ENCODE measurements at regions not wholly inside any gene's neighbourhood (a gene's known extent, or its start where the extent isn't known, plus 50 kb on each side); places are given as distances from the start of the nearest gene placed in this dataset.

- TF ChIP-seq, protein P1, sequence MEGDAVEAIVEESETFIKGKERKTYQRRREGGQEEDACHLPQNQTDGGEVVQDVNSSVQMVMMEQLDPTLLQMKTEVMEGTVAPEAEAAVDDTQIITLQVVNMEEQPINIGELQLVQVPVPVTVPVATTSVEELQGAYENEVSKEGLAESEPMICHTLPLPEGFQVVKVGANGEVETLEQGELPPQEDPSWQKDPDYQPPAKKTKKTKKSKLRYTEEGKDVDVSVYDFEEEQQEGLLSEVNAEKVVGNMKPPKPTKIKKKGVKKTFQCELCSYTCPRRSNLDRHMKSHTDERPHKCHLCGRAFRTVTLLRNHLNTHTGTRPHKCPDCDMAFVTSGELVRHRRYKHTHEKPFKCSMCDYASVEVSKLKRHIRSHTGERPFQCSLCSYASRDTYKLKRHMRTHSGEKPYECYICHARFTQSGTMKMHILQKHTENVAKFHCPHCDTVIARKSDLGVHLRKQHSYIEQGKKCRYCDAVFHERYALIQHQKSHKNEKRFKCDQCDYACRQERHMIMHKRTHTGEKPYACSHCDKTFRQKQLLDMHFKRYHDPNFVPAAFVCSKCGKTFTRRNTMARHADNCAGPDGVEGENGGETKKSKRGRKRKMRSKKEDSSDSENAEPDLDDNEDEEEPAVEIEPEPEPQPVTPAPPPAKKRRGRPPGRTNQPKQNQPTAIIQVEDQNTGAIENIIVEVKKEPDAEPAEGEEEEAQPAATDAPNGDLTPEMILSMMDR (IDR thresholded peaks at IDR 0.05; ENCODE audit: low read length, missing control alignments), result no peak
- H3K4me3 ChIP-seq (replicated peaks; ENCODE audit: low read depth, low read length), result no peak overlapping the region
- no peak for DNase-seq (ENCODE audit: low read depth)
Measured at GRCh38 chr11:112863305-112863704, 97.9 kb upstream of the NCAM1 start.

GRCh38 chr11:112864672-112865071 is 96.5 kb upstream of the NCAM1 start:
- no peak for DNase-seq (ENCODE audit: low read depth)
- no peak overlapping the region for H3K4me3 ChIP-seq (replicated peaks; ENCODE audit: low read depth, low read length)
- TF ChIP-seq, protein P1 (IDR thresholded peaks at IDR 0.05; ENCODE audit: low read length, missing control alignments), result no peak

DNA sequence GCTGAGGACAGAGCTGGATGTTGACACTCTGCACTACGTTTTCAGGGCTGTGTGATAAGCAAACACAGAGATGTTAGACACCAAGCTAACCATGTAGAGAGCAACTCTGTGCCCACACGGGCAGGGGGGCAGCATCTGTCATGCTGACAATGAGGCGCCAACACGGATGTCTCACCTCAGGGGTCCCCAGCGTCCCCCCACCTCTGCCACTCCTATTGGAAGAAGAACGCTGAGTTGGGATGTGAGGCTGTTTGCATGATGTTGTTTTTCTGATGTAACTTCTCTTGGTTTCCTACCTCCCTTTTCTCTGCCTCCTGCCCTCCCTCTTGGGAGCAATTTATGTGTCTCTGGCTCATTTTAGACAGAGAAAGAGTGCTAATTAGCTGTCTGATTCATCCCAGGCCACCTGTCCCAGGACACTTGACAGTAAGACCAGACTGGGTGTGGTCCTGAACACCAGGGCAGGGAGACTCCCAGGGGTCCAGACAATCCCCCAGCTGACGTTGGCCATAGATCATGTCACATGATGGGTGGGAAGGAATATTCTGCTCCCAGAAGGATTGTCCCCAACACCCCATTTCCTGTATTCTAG is 89.2 kb upstream of the NCAM1 start:
- DNase-seq (ENCODE audit: low read depth), result no peak
- H3K4me3 ChIP-seq (replicated peaks; ENCODE audit: low read depth, low read length), result no peak overlapping the region
- TF ChIP-seq, protein P1 (IDR thresholded peaks at IDR 0.05; ENCODE audit: low read length, missing control alignments), result no peak

DNA sequence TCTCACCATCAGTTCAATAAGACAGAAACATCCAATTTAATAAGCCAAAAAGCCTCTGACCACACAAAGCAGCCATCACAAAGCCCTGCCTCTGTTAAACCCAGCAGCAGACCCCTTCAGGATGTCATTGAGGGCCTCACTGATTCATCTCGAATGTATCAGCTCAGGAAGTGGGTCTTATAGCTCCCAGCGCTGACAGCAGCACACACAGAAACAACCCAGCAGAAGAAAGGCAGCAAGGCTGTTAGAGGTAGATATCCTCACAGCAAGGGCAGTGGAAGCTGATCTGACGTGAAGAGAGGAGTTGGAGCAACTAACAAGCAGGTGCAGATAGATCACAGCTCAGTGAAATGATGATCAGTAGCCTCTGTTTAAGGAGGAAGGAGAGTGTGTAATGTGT is 86.2 kb upstream of the NCAM1 start:
- H3K4me3 ChIP-seq (replicated peaks; ENCODE audit: low read depth, low read length), result no peak overlapping the region
- DNase-seq (ENCODE audit: low read depth), result no peak
- TF ChIP-seq, protein P1 (IDR thresholded peaks at IDR 0.05; ENCODE audit: low read length, missing control alignments), result no peak

DNA sequence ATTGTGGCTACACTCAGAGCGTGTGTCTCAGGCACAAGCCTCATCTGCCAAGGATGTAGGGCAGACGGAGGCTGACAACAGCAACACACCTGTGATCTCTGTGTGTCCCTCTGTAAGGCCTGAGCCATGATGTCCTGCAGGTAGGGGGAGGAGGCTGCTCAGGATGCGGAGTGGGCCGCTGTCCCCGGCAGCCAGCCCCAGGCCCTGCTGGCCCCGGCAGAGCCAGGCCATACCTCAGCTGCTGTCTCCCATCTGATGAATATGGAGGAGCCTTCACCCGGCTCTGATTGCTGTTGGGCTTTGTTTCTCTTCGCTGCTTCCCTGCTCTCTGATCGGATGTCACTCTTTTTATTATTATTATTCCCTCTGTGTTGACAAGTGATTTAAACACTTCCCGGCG is 83.6 kb upstream of the NCAM1 start:
- DNase-seq (ENCODE audit: low read depth), result no peak
- no peak overlapping the region for H3K4me3 ChIP-seq (replicated peaks; ENCODE audit: low read depth, low read length)
- TF ChIP-seq, protein P1 (IDR thresholded peaks at IDR 0.05; ENCODE audit: low read length, missing control alignments), result no peak

DNA sequence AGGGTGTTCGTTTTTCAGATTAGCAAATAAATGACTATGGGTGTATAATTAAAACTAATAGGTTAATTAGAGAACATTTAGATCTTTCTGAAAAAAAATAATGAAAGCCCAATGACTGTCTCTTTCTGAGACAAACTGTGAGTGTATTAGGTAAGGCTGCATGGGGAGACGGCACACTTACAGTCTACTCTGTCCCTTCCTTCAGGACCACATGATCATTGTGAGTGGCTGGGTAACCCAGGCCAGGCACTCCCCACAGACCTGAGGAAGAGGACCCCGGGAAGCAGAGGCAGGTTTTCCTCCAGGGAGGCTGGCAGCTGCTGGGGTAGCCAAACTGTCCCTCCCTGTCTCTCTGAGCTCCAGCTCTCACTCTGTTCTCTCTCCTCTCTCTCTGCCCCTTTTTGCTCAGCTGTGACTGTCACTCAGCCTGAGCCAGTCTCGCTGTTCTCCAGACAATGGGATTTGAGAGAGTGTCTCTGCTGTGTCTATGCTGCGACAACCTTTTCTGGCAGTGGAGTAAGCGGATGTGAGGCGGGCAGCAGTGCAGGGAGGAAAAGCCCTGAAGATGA is 83.1 kb upstream of the NCAM1 start:
- TF ChIP-seq, protein P1 (IDR thresholded peaks at IDR 0.05; ENCODE audit: low read length, missing control alignments), result no peak
- no peak overlapping the region for H3K4me3 ChIP-seq (replicated peaks; ENCODE audit: low read depth, low read length)

DNA sequence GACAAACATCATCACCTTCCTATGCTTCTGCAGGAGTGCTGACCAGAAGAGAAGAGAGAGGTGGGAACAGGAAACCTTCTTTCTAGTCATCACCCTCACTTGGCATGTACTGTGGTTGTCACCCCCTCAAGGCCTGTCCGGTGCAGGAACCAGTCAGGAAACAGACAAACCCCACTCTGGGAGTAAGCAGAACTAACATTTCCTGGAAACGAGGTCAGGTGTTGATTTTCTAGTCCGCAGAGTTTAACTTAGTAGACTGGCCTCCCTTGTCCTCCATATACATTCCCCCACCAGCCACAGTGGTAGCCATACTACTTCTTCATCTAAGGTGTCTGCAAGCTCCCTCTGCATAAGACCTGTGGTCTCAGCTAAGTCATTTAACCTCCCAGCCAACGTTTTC is 80.7 kb upstream of the NCAM1 start:
- no peak for DNase-seq (ENCODE audit: low read depth)
- no peak overlapping the region for H3K4me3 ChIP-seq (replicated peaks; ENCODE audit: low read depth, low read length)
- TF ChIP-seq, protein P1 (IDR thresholded peaks at IDR 0.05; ENCODE audit: low read length, missing control alignments), result no peak

More for the DNA sequence above, 83.1 kb upstream of the NCAM1 start:
- DNase-seq (ENCODE audit: low read depth), result no peak
